ENCODE measurements at regions not wholly inside any gene's neighbourhood (a gene's known extent, or its start where the extent isn't known, plus 50 kb on each side); places are given as distances from the start of the nearest gene placed in this dataset.

- H3K27me3 ChIP-seq (ENCODE audit: control insufficient read depth in 1 of 2, insufficient read depth in 2 of 2, low read length in 2 of 2): no peaks in the 10 kb centered on the region
- H3K27ac ChIP-seq (ENCODE audit: low read depth in 2 of 2, low read length in 1 of 2): no peak overlapping the region
- H3K4me3 ChIP-seq (ENCODE audit: low read depth in 1 of 2, low read length in 2 of 2): no peak overlapping the region
- no peaks in the 10 kb centered on the region for H3K9me3 ChIP-seq (ENCODE audit: control insufficient read depth in 2 of 2, insufficient read depth in 1 of 2, low read depth in 1 of 2, low read length in 1 of 2)
- H3K4me1 ChIP-seq (ENCODE audit: control insufficient read depth in 2 of 2, insufficient read depth in 2 of 2, low read length in 1 of 2): no peaks in the 10 kb centered on the region
- no peaks in the 10 kb centered on the region for H3K36me3 ChIP-seq (ENCODE audit: control insufficient read depth in 2 of 2, insufficient read depth in 2 of 2, low read length in 1 of 2)
- 55 to 65% methylated on average over 7 of the region's 7 CpGs for WGBS, 2 donors
Measured at GRCh38 chr9:87179553-87180340, 232.4 kb upstream of the GAS1 start.

GRCh38 chr9:87180361-87180760 lies 233.1 kb upstream of the GAS1 start:
- Histone ChIP-seq H3K9me3 (ENCODE audit: control insufficient read depth in 2 of 2, insufficient read depth in 1 of 2, low read depth in 1 of 2, low read length in 1 of 2) (no peaks in the 10 kb centered on the region), H3K27ac (ENCODE audit: low read depth in 2 of 2, low read length in 1 of 2) (no peak overlapping the region), H3K27me3 (ENCODE audit: control insufficient read depth in 1 of 2, insufficient read depth in 2 of 2, low read length in 2 of 2) (no peaks in the 10 kb centered on the region), H3K4me3 (ENCODE audit: low read depth in 1 of 2, low read length in 2 of 2) (no peak overlapping the region), H3K36me3 (ENCODE audit: control insufficient read depth in 2 of 2, insufficient read depth in 2 of 2, low read length in 1 of 2) (no peaks in the 10 kb centered on the region), H3K4me1 (ENCODE audit: control insufficient read depth in 2 of 2, insufficient read depth in 2 of 2, low read length in 1 of 2) (no peaks in the 10 kb centered on the region)
- 51 to 52% methylated on average over 5 of the region's 5 CpGs for WGBS, 2 donors

GRCh38 chr9:87180841-87181240 lies 233.5 kb upstream of the GAS1 start:
- WGBS, 2 donors: 86 to 90% methylated on average over 2 of the region's 2 CpGs
- Histone ChIP-seq H3K4me1 (ENCODE audit: control insufficient read depth in 2 of 2, insufficient read depth in 2 of 2, low read length in 1 of 2) (no peaks in the 10 kb centered on the region), H3K27me3 (ENCODE audit: control insufficient read depth in 1 of 2, insufficient read depth in 2 of 2, low read length in 2 of 2) (no peaks in the 10 kb centered on the region), H3K36me3 (ENCODE audit: control insufficient read depth in 2 of 2, insufficient read depth in 2 of 2, low read length in 1 of 2) (no peaks in the 10 kb centered on the region), H3K4me3 (ENCODE audit: low read depth in 1 of 2, low read length in 2 of 2) (no peak overlapping the region), H3K9me3 (ENCODE audit: control insufficient read depth in 2 of 2, insufficient read depth in 1 of 2, low read depth in 1 of 2, low read length in 1 of 2) (no peaks in the 10 kb centered on the region), H3K27ac (ENCODE audit: low read depth in 2 of 2, low read length in 1 of 2) (no peak overlapping the region)

- Histone ChIP-seq H3K4me3 (ENCODE audit: low read depth in 1 of 2, low read length in 2 of 2) (no peak overlapping the region), H3K27me3 (ENCODE audit: control insufficient read depth in 1 of 2, insufficient read depth in 2 of 2, low read length in 2 of 2) (no peaks in the 10 kb centered on the region), H3K36me3 (ENCODE audit: control insufficient read depth in 2 of 2, insufficient read depth in 2 of 2, low read length in 1 of 2) (no peaks in the 10 kb centered on the region), H3K27ac (ENCODE audit: low read depth in 2 of 2, low read length in 1 of 2) (no peak overlapping the region), H3K4me1 (ENCODE audit: control insufficient read depth in 2 of 2, insufficient read depth in 2 of 2, low read length in 1 of 2) (no peaks in the 10 kb centered on the region), H3K9me3 (ENCODE audit: control insufficient read depth in 2 of 2, insufficient read depth in 1 of 2, low read depth in 1 of 2, low read length in 1 of 2) (no peaks in the 10 kb centered on the region)
- WGBS, 2 donors: 64 to 68% methylated on average over 1 of the region's 1 CpG
Measured at GRCh38 chr9:87181670-87182069, 234.4 kb upstream of the GAS1 start.

- H3K27me3 ChIP-seq (ENCODE audit: control insufficient read depth in 1 of 2, insufficient read depth in 2 of 2, low read length in 2 of 2): no peaks in the 10 kb centered on the region
- no peaks in the 10 kb centered on the region for H3K9me3 ChIP-seq (ENCODE audit: control insufficient read depth in 2 of 2, insufficient read depth in 1 of 2, low read depth in 1 of 2, low read length in 1 of 2)
- H3K27ac ChIP-seq (ENCODE audit: low read depth in 2 of 2, low read length in 1 of 2): no peak overlapping the region
- no peaks in the 10 kb centered on the region for H3K4me1 ChIP-seq (ENCODE audit: control insufficient read depth in 2 of 2, insufficient read depth in 2 of 2, low read length in 1 of 2)
- WGBS, 2 donors: 80 to 87% methylated on average over 6 of the region's 6 CpGs
- no peaks in the 10 kb centered on the region for H3K36me3 ChIP-seq (ENCODE audit: control insufficient read depth in 2 of 2, insufficient read depth in 2 of 2, low read length in 1 of 2)
- H3K4me3 ChIP-seq (ENCODE audit: low read depth in 1 of 2, low read length in 2 of 2): no peak overlapping the region
Measured at GRCh38 chr9:87184956-87185642, 237.8 kb upstream of the GAS1 start.

GRCh38 chr9:87187656-87188055 lies 240.3 kb upstream of the GAS1 start:
- H3K36me3 ChIP-seq (ENCODE audit: control insufficient read depth in 2 of 2, insufficient read depth in 2 of 2, low read length in 1 of 2): no peaks in the 10 kb centered on the region
- no peaks in the 10 kb centered on the region for H3K27me3 ChIP-seq (ENCODE audit: control insufficient read depth in 1 of 2, insufficient read depth in 2 of 2, low read length in 2 of 2)
- H3K9me3 ChIP-seq (ENCODE audit: control insufficient read depth in 2 of 2, insufficient read depth in 1 of 2, low read depth in 1 of 2, low read length in 1 of 2): no peaks in the 10 kb centered on the region
- no peak overlapping the region for H3K4me3 ChIP-seq (ENCODE audit: low read depth in 1 of 2, low read length in 2 of 2)
- WGBS, 2 donors: 83 to 85% methylated on average over 4 of the region's 4 CpGs
- no peaks in the 10 kb centered on the region for H3K4me1 ChIP-seq (ENCODE audit: control insufficient read depth in 2 of 2, insufficient read depth in 2 of 2, low read length in 1 of 2)
- no peak overlapping the region for H3K27ac ChIP-seq (ENCODE audit: low read depth in 2 of 2, low read length in 1 of 2)

- no peaks in the 10 kb centered on the region for H3K27me3 ChIP-seq (ENCODE audit: control insufficient read depth in 1 of 2, insufficient read depth in 2 of 2, low read length in 2 of 2)
- no peaks in the 10 kb centered on the region for H3K36me3 ChIP-seq (ENCODE audit: control insufficient read depth in 2 of 2, insufficient read depth in 2 of 2, low read length in 1 of 2)
- no peak overlapping the region for H3K27ac ChIP-seq (ENCODE audit: low read depth in 2 of 2, low read length in 1 of 2)
- no peaks in the 10 kb centered on the region for H3K9me3 ChIP-seq (ENCODE audit: control insufficient read depth in 2 of 2, insufficient read depth in 1 of 2, low read depth in 1 of 2, low read length in 1 of 2)
- no peak overlapping the region for H3K4me3 ChIP-seq (ENCODE audit: low read depth in 1 of 2, low read length in 2 of 2)
- no peaks in the 10 kb centered on the region for H3K4me1 ChIP-seq (ENCODE audit: control insufficient read depth in 2 of 2, insufficient read depth in 2 of 2, low read length in 1 of 2)
- WGBS, 2 donors: 86 to 87% methylated on average over 4 of the region's 4 CpGs
Measured at GRCh38 chr9:87189006-87189405, 241.7 kb upstream of the GAS1 start.

- no peaks in the 10 kb centered on the region for H3K36me3 ChIP-seq (ENCODE audit: control insufficient read depth in 2 of 2, insufficient read depth in 2 of 2, low read length in 1 of 2)
- H3K27ac ChIP-seq (ENCODE audit: low read depth in 2 of 2, low read length in 1 of 2): no peak overlapping the region
- H3K27me3 ChIP-seq (ENCODE audit: control insufficient read depth in 1 of 2, insufficient read depth in 2 of 2, low read length in 2 of 2): no peaks in the 10 kb centered on the region
- WGBS, 2 donors: 85 to 93% methylated on average over 1 of the region's 1 CpG
- H3K9me3 ChIP-seq (ENCODE audit: control insufficient read depth in 2 of 2, insufficient read depth in 1 of 2, low read depth in 1 of 2, low read length in 1 of 2): no peaks in the 10 kb centered on the region
- H3K4me3 ChIP-seq (ENCODE audit: low read depth in 1 of 2, low read length in 2 of 2): no peak overlapping the region
- no peaks in the 10 kb centered on the region for H3K4me1 ChIP-seq (ENCODE audit: control insufficient read depth in 2 of 2, insufficient read depth in 2 of 2, low read length in 1 of 2)
Measured at GRCh38 chr9:87193151-87193550, 245.8 kb upstream of the GAS1 start.

GRCh38 chr9:87193925-87194868 lies 246.9 kb upstream of the GAS1 start:
- Histone ChIP-seq H3K27me3 (ENCODE audit: control insufficient read depth in 1 of 2, insufficient read depth in 2 of 2, low read length in 2 of 2) (no peaks in the 10 kb centered on the region), H3K36me3 (ENCODE audit: control insufficient read depth in 2 of 2, insufficient read depth in 2 of 2, low read length in 1 of 2) (no peaks in the 10 kb centered on the region), H3K4me1 (ENCODE audit: control insufficient read depth in 2 of 2, insufficient read depth in 2 of 2, low read length in 1 of 2) (no peaks in the 10 kb centered on the region), H3K4me3 (ENCODE audit: low read depth in 1 of 2, low read length in 2 of 2) (no peak overlapping the region), H3K27ac (ENCODE audit: low read depth in 2 of 2, low read length in 1 of 2) (no peak overlapping the region), H3K9me3 (ENCODE audit: control insufficient read depth in 2 of 2, insufficient read depth in 1 of 2, low read depth in 1 of 2, low read length in 1 of 2) (no peaks in the 10 kb centered on the region)
- WGBS, 2 donors: 55 to 56% methylated on average over 9 of the region's 9 CpGs
